A673 (cell line): ENCODE measurements at regions not wholly inside any gene's neighbourhood (a gene's known extent, or its start where the extent isn't known, plus 50 kb on each side); places are given as distances from the start of the nearest gene placed in this dataset.

ENCODE experiments used
- BruUV-seq: library from RNA; stranded (reverse); fragments of 400-500 nt; replicated peaks from 2 replicates; lab custom pipeline; 2021; lab: Mats Ljungman, UMichigan
- CTCF ChIA-PET: fragments of 300-600 bp; sonication (Branson Sonifier 250); formaldehyde crosslinking; loops from one replicate; lab custom pipeline; 2022; ENCODE audit warnings: antibody characterized with exemption; lab: Charles Lee
- POLR2A ChIA-PET: fragments of 300-600 bp; sonication (Branson Sonifier 250); formaldehyde crosslinking; loops from one replicate; lab custom pipeline; 2022; ENCODE audit warnings: antibody characterized with exemption; ENCODE audit not compliant: low non-redundant PET; lab: Charles Lee
- DNase-seq: peaks from one replicate; pipeline ENCODE4 v3.0.0-alpha.2; 2015; ENCODE audit warnings: low spot score
- H3K27ac ChIP-seq: fragments of 200-600 bp; sonication (generic); 2 replicates; pipeline ENCODE4 v1.5.1; 2016; ENCODE audit warnings: mixed run types, low read depth, mild to moderate bottlenecking, mixed read lengths, antibody characterized with exemption, low read length; ENCODE audit not compliant: poor library complexity, severe bottlenecking
- H3K27me3 ChIP-seq: fragments of 200-600 bp; sonication (generic); replicated peaks from 2 replicates; pipeline ENCODE4 v1.6.1; 2017; ENCODE audit warnings: mixed run types, low read depth, mild to moderate bottlenecking, mixed read lengths, antibody characterized with exemption, low read length; ENCODE audit not compliant: insufficient read depth, poor library complexity
- H3K36me3 ChIP-seq: fragments of 200-600 bp; sonication (generic); 2 replicates; pipeline ENCODE4 v1.6.1; 2016; ENCODE audit warnings: mixed run types, mild to moderate bottlenecking, mixed read lengths, antibody characterized with exemption, low read length; ENCODE audit not compliant: insufficient read depth, poor library complexity, severe bottlenecking
- H3K4me1 ChIP-seq: fragments of 200-600 bp; sonication (generic); 2 replicates; pipeline ENCODE4 v1.6.1; 2017; ENCODE audit warnings: mixed run types, mild to moderate bottlenecking, mixed read lengths, antibody characterized with exemption, low read length; ENCODE audit not compliant: insufficient read depth, poor library complexity, severe bottlenecking
- H3K4me3 ChIP-seq: fragments of 200-600 bp; sonication (generic); 2 replicates; pipeline ENCODE4 v1.5.1; 2016; ENCODE audit warnings: low read depth, mixed run types, mild to moderate bottlenecking, mixed read lengths, low read length; ENCODE audit not compliant: poor library complexity, severe bottlenecking
- H3K9me3 ChIP-seq: fragments of 200-600 bp; sonication (generic); 2 replicates; pipeline ENCODE4 v1.6.1; 2016; ENCODE audit warnings: mixed run types, low read depth, mild to moderate bottlenecking, mixed read lengths, antibody characterized with exemption, low read length; ENCODE audit not compliant: poor library complexity, severe bottlenecking
- CTCF ChIP-seq: fragments of 300-800, 200-600 bp; sonication (generic); conservative IDR thresholded peaks from 2 replicates; pipeline ENCODE4 v1.5.1; 2017; ENCODE audit warnings: low read depth, mild to moderate bottlenecking, antibody characterized with exemption, low read length, moderate library complexity, mixed read lengths
- EZH2 ChIP-seq: fragments of 200-600 bp; sonication (generic); IDR thresholded peaks from 2 replicates; pipeline ENCODE4 v1.6.1; 2017; ENCODE audit warnings: borderline replicate concordance, low read depth, mild to moderate bottlenecking, mixed read lengths, antibody characterized with exemption, low read length; ENCODE audit not compliant: poor library complexity, severe bottlenecking
- intact Hi-C: fragments of 100-400 bp; cut with micrococcal nuclease; formaldehyde crosslinking; loops from one replicate; pipeline ENCODE4 v1.10.0; 2022; ENCODE audit not compliant: unreplicated experiment

GRCh38 chr9:116087751-116088194 lies 65.8 kb upstream of the PAPPA start:
- Histone ChIP-seq H3K4me1 (peaks cover 13% of the 10 kb centered on the region), H3K27ac (peak overlapping the region; percentile 15), H3K4me3 (no peak overlapping the region), H3K36me3 (no peaks in the 10 kb centered on the region), H3K27me3 (no peaks in the 10 kb centered on the region), H3K9me3 (no peaks in the 10 kb centered on the region)
- CTCF ChIA-PET, result no interaction called here
- intact Hi-C loops, result no loop called here
- TF ChIP-seq CTCF (no peak), EZH2 (no peak)
- DNase-seq, result peak; percentile 36
- no TSS peak for BruUV-seq
- POLR2A ChIA-PET, result interaction anchor here (0.8 kb wide), 1 partner anchor 458 kb away, joined by 3 read pairs; no protein-coding TSS in a partner anchor

DNA sequence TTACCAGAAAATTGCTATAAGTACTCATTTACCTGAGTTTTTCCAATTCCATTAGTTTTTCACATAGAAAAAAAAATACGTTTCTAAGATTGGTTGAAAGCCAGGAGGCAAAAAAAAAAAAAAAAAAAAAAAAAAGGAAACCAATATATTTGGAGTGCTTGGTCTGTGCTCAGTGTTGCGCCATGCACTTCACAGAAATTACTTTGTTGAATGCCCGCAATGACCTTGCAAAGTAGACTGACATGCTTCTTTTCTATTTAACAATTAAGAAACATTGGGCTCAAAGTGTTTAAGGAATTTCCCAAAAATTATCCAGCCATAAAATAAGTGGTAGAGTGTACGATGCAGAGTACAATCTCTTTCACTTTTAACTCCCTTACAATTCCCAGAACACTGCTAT lies 65.2 kb upstream of the PAPPA start:
- H3K27ac ChIP-seq, result no peak overlapping the region
- CTCF ChIA-PET, result no interaction called here
- no peaks in the 10 kb centered on the region for H3K9me3 ChIP-seq
- H3K27me3 ChIP-seq, result no peaks in the 10 kb centered on the region
- intact Hi-C loops, result no loop called here
- no peaks in the 10 kb centered on the region for H3K36me3 ChIP-seq
- TF ChIP-seq CTCF (no peak), EZH2 (no peak)
- POLR2A ChIA-PET, result no interaction called here
- no peak for DNase-seq
- peaks cover 13% of the 10 kb centered on the region for H3K4me1 ChIP-seq
- BruUV-seq, result no TSS peak
- H3K4me3 ChIP-seq, result no peak overlapping the region

- DNase-seq, result no peak
- ChIA-PET POLR2A (no interaction called here), CTCF (no interaction called here)
- TF ChIP-seq EZH2, result no peak
- no peak for TF ChIP-seq CTCF
- Histone ChIP-seq H3K27ac (no peak overlapping the region), H3K27me3 (no peaks in the 10 kb centered on the region), H3K36me3 (no peaks in the 10 kb centered on the region), H3K9me3 (no peaks in the 10 kb centered on the region), H3K4me3 (no peak overlapping the region), H3K4me1 (peaks cover 13% of the 10 kb centered on the region)
- intact Hi-C loops, result no loop called here
- no TSS peak for BruUV-seq
These were observed 63.4 kb upstream of the PAPPA start for GRCh38 chr9:116090030-116090770.
